Right lobe of liver (tissue), 4 donors: ENCODE measurements at regions not wholly inside any gene's neighbourhood (a gene's known extent, or its start where the extent isn't known, plus 50 kb on each side); places are given as distances from the start of the nearest gene placed in this dataset.

Experiments used
- POLR2A ChIP-seq: fragments of 450-650 bp; IDR thresholded peaks from one replicate; pipeline ENCODE4 v1.6.1; 2017; ENCODE audit warnings: antibody characterized with exemption, mild to moderate bottlenecking
- TF ChIP-seq, protein P1 (sequence below), 4 donors: fragments of 200-600 bp in 3 of 4; fragments of 450-650 bp in 1 of 4; IDR thresholded peaks; one replicate each; pipeline versions ENCODE4 v1.5.1 to v1.8.0; 2016 to 2022; ENCODE audit warnings: antibody characterized with exemption in 4 of 4, mild to moderate bottlenecking in 2 of 4
- donor health status: DM: no; HTN: no; CAD: no.
- donor health status: DM: no; HTN: no; CAD: no.
- donor health status: DM: no; HTN: yes; CAD: no.

- TF ChIP-seq, protein P1, sequence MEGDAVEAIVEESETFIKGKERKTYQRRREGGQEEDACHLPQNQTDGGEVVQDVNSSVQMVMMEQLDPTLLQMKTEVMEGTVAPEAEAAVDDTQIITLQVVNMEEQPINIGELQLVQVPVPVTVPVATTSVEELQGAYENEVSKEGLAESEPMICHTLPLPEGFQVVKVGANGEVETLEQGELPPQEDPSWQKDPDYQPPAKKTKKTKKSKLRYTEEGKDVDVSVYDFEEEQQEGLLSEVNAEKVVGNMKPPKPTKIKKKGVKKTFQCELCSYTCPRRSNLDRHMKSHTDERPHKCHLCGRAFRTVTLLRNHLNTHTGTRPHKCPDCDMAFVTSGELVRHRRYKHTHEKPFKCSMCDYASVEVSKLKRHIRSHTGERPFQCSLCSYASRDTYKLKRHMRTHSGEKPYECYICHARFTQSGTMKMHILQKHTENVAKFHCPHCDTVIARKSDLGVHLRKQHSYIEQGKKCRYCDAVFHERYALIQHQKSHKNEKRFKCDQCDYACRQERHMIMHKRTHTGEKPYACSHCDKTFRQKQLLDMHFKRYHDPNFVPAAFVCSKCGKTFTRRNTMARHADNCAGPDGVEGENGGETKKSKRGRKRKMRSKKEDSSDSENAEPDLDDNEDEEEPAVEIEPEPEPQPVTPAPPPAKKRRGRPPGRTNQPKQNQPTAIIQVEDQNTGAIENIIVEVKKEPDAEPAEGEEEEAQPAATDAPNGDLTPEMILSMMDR (IDR thresholded peaks at IDR 0.05): no peak
- no peak for TF ChIP-seq POLR2A
Observed at GRCh38 chr7:16135658-16136057, 285.7 kb downstream of the CRPPA start.
